DMS79 (cell line): ENCODE measurements at regions not wholly inside any gene's neighbourhood (a gene's known extent, or its start where the extent isn't known, plus 50 kb on each side); places are given as distances from the start of the nearest gene placed in this dataset.

ENCODE experiments used
- DNase-seq: peaks from one replicate; lab custom pipeline; 2025; lab: John Stamatoyannopoulos, UW

- no peak for DNase-seq
Measured at GRCh38 chr11:33411751-33412150, 154.6 kb downstream of the HIPK3 start.

GRCh38 chr11:33410086-33410765 is 153.0 kb downstream of the HIPK3 start:
- DNase-seq: no peak
